ENCODE measurements at regions not wholly inside any gene's neighbourhood (a gene's known extent, or its start where the extent isn't known, plus 50 kb on each side); places are given as distances from the start of the nearest gene placed in this dataset.

DNA sequence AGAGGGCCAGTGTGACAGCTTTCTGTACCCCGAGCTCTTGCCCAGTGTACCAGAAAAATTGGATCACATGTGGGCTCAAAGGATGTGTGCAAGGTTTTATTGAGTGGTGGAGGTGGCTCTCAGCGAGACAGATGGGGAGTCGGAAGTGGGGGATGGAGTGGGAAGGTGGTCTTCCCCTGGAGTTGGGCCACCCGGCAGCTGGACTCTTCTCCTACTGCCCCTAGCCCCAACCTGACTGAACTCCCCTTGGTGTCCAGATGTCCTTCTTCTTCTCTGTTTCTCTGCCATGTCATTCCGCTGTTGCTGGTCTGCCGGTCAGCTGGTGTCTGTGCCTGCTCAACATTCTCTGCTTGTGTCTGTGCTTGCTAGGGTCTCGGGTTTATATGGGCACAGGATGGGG lies 217.9 kb downstream of the RRAGC start:
- no peak overlapping the region for H3K9ac ChIP-seq (replicated peaks; ENCODE audit: extremely low read depth, insufficient read depth, low read length)
- dilution Hi-C loops (cut with MboI; ENCODE audit: extremely low pct_ligation_motif_present, low sequenced_read_pairs), result no loop called here
- no peaks in the 10 kb centered on the region for H3K79me2 ChIP-seq (ENCODE audit: control insufficient read depth, insufficient read depth, low read length)
- no peak overlapping the region for H3K27ac ChIP-seq (ENCODE audit: insufficient read depth, low read depth, low read length)
- H3K4me2 ChIP-seq (ENCODE audit: insufficient read depth, low read length), result no peak overlapping the region
- no peak overlapping the region for H2AFZ ChIP-seq (ENCODE audit: low read depth, low read length)
- no peaks in the 10 kb centered on the region for H3K36me3 ChIP-seq (ENCODE audit: control insufficient read depth in 2 of 2, extremely low read depth in 1 of 2, insufficient read depth in 2 of 2, low read length in 2 of 2)
- BruUV-seq (replicated peaks), result no TSS peak
- H3K4me3 ChIP-seq (replicated peaks in 1 of 3; ENCODE audit: insufficient read depth in 1 of 3, low read depth in 1 of 3, low read length in 3 of 3), result no peak overlapping the region
- no peaks in the 10 kb centered on the region for H3K4me1 ChIP-seq (ENCODE audit: control insufficient read depth, extremely low read depth, insufficient read depth, low read length)
- DNase-seq (ENCODE audit: low read depth, low spot score) (no peak), FAIRE-seq (no peak)
- no peaks in the 10 kb centered on the region for H3K27me3 ChIP-seq (ENCODE audit: control insufficient read depth in 2 of 2, insufficient read depth in 2 of 2, low read length in 2 of 2)
- no peaks in the 10 kb centered on the region for H3K9me1 ChIP-seq (replicated peaks; ENCODE audit: control insufficient read depth, extremely low read depth, insufficient read depth, low read length)
- POLR2A ChIA-PET, result no interaction called here
- no peak for TF ChIP-seq EZH2 (IDR thresholded peaks at IDR 0.05; ENCODE audit: borderline replicate concordance, low read depth, low read length, severe bottlenecking)
- no peak for TF ChIP-seq POLR2A (IDR thresholded peaks at IDR 0.05; ENCODE audit: low read depth, low read length)
- TF ChIP-seq POLR2AphosphoS5 (IDR thresholded peaks at IDR 0.05; ENCODE audit: insufficient read depth, low read depth, low read length), result no peak
- no peak for TF ChIP-seq MAX (IDR thresholded peaks at IDR 0.05; ENCODE audit: insufficient read depth, insufficient read length)
- TF ChIP-seq, protein P1, sequence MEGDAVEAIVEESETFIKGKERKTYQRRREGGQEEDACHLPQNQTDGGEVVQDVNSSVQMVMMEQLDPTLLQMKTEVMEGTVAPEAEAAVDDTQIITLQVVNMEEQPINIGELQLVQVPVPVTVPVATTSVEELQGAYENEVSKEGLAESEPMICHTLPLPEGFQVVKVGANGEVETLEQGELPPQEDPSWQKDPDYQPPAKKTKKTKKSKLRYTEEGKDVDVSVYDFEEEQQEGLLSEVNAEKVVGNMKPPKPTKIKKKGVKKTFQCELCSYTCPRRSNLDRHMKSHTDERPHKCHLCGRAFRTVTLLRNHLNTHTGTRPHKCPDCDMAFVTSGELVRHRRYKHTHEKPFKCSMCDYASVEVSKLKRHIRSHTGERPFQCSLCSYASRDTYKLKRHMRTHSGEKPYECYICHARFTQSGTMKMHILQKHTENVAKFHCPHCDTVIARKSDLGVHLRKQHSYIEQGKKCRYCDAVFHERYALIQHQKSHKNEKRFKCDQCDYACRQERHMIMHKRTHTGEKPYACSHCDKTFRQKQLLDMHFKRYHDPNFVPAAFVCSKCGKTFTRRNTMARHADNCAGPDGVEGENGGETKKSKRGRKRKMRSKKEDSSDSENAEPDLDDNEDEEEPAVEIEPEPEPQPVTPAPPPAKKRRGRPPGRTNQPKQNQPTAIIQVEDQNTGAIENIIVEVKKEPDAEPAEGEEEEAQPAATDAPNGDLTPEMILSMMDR (IDR thresholded peaks at IDR 0.05; ENCODE audit: extremely low read depth in 1 of 2, insufficient read depth in 1 of 2, low read depth in 1 of 2, low read length in 2 of 2), result no peak
- CTCF ChIA-PET, result no interaction called here
- no peaks in the 10 kb centered on the region for H3K9me3 ChIP-seq (replicated peaks; ENCODE audit: control insufficient read depth, insufficient read depth, low read length)
- intact Hi-C loops (cut with micrococcal nuclease), result no loop called here
- H4K20me1 ChIP-seq (replicated peaks; ENCODE audit: control insufficient read depth, extremely low read depth, insufficient read depth, low read length), result no peaks in the 10 kb centered on the region

- no peaks in the 10 kb centered on the region for H3K27me3 ChIP-seq (ENCODE audit: control insufficient read depth in 2 of 2, insufficient read depth in 2 of 2, low read length in 2 of 2)
- POLR2A ChIA-PET, result no interaction called here
- no peak for FAIRE-seq
These were observed 219.2 kb downstream of the RRAGC start for GRCh38 chr1:38640371-38640770.

More at GRCh38 chr1:38640371-38640770, 219.2 kb downstream of the RRAGC start:
- Histone ChIP-seq H3K4me3 (replicated peaks in 1 of 3; ENCODE audit: insufficient read depth in 1 of 3, low read depth in 1 of 3, low read length in 3 of 3) (no peak overlapping the region), H3K79me2 (ENCODE audit: control insufficient read depth, insufficient read depth, low read length) (no peaks in the 10 kb centered on the region), H3K9me3 (replicated peaks; ENCODE audit: control insufficient read depth, insufficient read depth, low read length) (no peaks in the 10 kb centered on the region), H3K9ac (replicated peaks; ENCODE audit: extremely low read depth, insufficient read depth, low read length) (no peak overlapping the region), H2AFZ (ENCODE audit: low read depth, low read length) (no peak overlapping the region), H3K9me1 (replicated peaks; ENCODE audit: control insufficient read depth, extremely low read depth, insufficient read depth, low read length) (no peaks in the 10 kb centered on the region), H3K4me1 (ENCODE audit: control insufficient read depth, extremely low read depth, insufficient read depth, low read length) (no peaks in the 10 kb centered on the region), H3K36me3 (ENCODE audit: control insufficient read depth in 2 of 2, extremely low read depth in 1 of 2, insufficient read depth in 2 of 2, low read length in 2 of 2) (no peaks in the 10 kb centered on the region), H3K27ac (ENCODE audit: insufficient read depth, low read depth, low read length) (no peak overlapping the region), H4K20me1 (replicated peaks; ENCODE audit: control insufficient read depth, extremely low read depth, insufficient read depth, low read length) (no peaks in the 10 kb centered on the region), H3K4me2 (ENCODE audit: insufficient read depth, low read length) (no peak overlapping the region)
- intact Hi-C loops (cut with micrococcal nuclease) (no loop called here), dilution Hi-C loops (cut with MboI; ENCODE audit: extremely low pct_ligation_motif_present, low sequenced_read_pairs) (no loop called here)
- no peak for DNase-seq (ENCODE audit: low read depth, low spot score)
- no TSS peak for BruUV-seq (replicated peaks)
- CTCF ChIA-PET, result no interaction called here
- TF ChIP-seq, protein P1 (IDR thresholded peaks at IDR 0.05; ENCODE audit: extremely low read depth in 1 of 2, insufficient read depth in 1 of 2, low read depth in 1 of 2, low read length in 2 of 2), result no peak
- TF ChIP-seq EZH2 (IDR thresholded peaks at IDR 0.05; ENCODE audit: borderline replicate concordance, low read depth, low read length, severe bottlenecking) (no peak), MAX (IDR thresholded peaks at IDR 0.05; ENCODE audit: insufficient read depth, insufficient read length) (no peak), FOS (IDR thresholded peaks at IDR 0.05; ENCODE audit: borderline replicate concordance, insufficient read depth, low read length) (no peak), POLR2A (IDR thresholded peaks at IDR 0.05; ENCODE audit: low read depth, low read length) (no peak), JUN (IDR thresholded peaks at IDR 0.05; ENCODE audit: borderline replicate concordance, insufficient read depth, insufficient read length, low read depth) (no peak), POLR2AphosphoS5 (IDR thresholded peaks at IDR 0.05; ENCODE audit: insufficient read depth, low read depth, low read length) (no peak), GATA2 (IDR thresholded peaks at IDR 0.05; ENCODE audit: insufficient read depth, insufficient read length, low read depth, low read length) (no peak), MYC (IDR thresholded peaks at IDR 0.05; ENCODE audit: low read depth, low read length) (no peak)
